NCI-H460 (cell line): ENCODE measurements at regions not wholly inside any gene's neighbourhood (a gene's known extent, or its start where the extent isn't known, plus 50 kb on each side); places are given as distances from the start of the nearest gene placed in this dataset.
"Not testable (repeated sequence)": the region's sequence is repeated elsewhere in the genome, so short reads cannot be mapped to it uniquely, and the experiment has no call there.

Experiments
- DNase-seq: peaks from one replicate; pipeline ENCODE4 v3.0.0-alpha.2; 2016; ENCODE audit warnings: low read depth; ENCODE audit errors: extremely low read depth

GRCh38 chr3:69648126-69648525 lies 91.1 kb upstream of the MITF start:
- DNase-seq = no peak

DNA sequence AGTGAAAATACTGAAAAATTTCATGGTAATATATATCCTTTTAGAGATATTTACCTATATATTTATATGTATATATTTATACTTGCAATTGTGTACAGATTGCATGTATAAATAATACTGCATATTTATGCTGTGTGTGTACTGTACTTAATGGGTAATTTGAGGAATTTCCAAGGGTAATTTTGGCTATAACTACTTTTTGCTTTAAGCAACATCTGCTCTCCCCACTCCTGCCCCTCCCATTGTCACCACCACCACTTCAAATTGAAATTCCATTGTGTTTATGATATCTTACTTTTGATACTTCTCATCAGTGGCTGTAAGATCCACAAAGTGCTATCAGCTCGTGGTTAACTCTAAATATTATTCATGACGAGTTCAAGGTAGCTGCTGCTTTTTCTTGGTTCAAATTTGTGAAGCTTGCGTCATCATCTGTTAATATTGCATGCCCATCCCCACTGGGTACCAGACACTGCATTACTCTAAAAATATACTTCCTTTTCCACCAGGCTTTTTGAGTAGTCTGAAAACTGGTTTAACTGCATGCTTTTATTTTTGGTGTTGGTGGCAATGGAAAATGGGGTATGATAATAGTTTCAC lies 91.7 kb upstream of the MITF start:
- no peak for DNase-seq

DNA sequence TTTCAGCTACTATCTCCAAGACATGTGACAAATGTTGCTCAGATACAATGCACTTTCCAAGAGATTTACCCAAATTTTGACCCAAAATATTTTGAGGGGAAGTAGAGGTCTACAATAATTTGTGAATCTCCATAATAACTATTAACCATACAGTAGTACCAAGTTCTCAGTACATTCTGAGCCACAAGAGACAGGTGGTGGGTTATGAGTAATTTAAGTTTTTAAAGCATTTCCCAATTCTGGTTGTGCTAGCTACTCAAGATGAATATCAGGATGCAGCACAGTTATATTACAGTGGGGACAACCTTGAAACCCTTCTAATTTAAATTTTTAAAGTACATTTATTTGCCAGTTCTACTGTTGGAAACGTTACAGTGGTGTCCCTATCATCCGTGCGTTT lies 92.2 kb upstream of the MITF start:
- DNase-seq = no peak

GRCh38 chr3:69646287-69647067 lies 92.8 kb upstream of the MITF start:
- DNase-seq = no peak

DNA sequence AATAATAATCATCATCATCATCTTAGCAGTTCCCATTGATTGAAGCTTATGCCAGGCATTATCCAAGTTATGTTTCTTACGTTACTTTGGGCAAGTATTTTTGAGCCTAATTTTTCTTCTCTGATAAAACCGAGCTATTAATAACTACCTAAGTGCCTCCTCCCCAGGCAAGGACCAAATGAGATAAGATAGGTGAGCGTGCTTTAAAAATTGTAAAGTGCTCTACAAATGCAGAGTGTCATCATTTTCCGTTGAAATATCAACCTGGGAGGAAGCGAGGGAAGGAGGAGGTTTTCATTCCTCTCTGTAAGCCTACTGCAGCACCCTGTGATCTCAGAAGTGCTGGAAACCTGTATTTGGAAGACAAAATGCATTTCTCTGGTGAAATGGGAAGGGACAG lies 96.7 kb upstream of the MITF start:
- no peak for DNase-seq

GRCh38 chr3:69639851-69640250 lies 99.4 kb upstream of the MITF start:
- DNase-seq = no peak

GRCh38 chr3:69628951-69629350 lies 110.3 kb upstream of the MITF start:
- DNase-seq = no peak

DNA sequence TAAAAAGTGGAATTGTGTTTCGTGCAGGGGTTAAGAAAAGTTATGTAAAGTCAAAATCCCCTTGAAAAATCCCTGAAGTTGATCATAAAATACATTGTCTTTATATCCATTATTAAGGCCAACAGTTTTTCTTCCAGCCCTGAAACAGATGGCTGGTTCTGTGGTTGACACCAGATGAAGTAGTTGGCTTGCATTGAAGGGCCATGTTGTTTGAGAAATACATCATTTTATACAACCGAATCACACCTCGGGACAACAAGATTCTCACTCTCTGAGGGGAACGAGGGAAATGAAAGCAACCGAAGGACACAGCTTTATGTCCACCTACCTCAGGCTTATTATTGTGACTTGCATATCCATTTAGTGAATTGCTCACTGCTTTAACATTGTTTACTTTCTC lies 126.0 kb upstream of the MITF start:
- no peak for DNase-seq

DNA sequence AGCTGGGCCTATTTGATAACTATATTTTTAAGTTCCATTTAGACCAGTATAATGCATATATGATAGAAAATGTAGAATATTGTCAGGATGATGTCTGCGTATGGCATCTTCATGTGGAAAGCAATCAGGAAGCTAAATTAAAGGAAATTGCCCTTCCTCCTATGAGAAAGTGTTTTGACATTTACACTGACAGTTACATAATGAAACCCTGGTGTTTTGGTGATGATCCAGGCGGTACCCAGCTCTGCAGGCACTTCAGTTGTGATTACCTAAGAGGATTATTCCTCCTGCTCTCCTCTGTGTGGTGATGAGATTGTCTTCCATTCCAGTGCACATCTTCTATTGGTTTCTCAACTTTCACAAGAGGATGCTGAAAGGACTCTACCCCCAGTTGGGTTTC lies 126.5 kb upstream of the MITF start:
- no peak for DNase-seq

DNA sequence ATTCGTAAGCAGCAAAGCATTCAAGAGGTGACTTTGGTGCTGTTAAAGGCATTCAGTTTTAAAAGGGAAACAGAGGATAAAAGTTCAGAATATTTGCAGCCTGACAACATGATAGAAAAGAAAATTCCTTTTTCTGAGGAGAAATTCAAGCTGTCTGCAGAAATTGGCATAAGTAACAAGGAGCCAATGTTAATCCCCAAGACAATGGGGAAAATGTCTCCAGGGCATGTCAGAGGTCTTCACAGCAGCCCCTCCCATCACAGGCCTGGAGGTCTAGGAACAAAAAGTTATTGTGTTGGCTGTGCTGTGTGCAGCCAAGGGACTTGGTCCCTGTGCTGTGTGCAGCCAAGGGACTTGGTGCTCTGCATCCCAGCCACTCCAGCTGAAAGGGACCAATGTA lies 129.7 kb upstream of the MITF start:
- not testable (repeated sequence) for DNase-seq

DNA sequence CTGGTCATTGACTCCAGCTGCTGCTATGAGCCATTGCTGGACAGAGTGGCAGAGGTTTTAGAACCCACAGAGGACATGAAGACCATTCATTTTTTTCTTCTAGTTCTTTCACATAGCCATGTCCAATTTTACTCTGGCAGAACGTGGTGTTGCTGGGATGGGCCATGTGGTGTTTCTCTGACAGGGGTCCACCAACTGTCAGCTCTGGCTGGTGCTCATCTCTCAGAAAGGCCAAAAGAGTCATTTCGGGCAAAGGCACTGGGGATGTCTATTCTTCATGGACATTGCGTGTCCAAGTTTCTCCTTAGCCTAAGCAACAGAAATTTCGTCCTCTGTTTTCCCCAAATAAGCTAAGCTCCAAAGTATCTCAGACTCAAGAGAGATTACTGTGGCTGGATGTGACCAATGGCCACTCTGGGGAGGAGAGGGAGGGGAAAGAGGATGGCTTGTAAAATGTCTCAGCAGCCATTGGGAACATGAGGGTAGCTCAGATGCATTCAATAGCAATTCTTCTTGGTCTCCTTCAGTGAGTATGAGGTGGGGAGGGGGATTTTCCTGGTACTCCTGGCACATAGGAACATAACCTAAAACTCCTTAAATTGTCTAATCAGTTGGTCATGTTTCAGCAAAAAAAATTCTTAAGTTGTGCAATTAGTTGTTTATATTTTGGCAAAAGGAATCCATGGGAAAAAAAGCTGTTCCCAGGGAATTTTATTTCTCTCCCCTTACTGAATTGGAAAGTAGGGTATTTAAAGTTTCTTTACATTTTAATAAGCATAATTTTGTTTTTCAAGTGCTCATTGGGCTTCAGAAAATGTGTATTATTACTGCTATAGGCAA lies 131.6 kb upstream of the MITF start:
- DNase-seq = no peak

DNA sequence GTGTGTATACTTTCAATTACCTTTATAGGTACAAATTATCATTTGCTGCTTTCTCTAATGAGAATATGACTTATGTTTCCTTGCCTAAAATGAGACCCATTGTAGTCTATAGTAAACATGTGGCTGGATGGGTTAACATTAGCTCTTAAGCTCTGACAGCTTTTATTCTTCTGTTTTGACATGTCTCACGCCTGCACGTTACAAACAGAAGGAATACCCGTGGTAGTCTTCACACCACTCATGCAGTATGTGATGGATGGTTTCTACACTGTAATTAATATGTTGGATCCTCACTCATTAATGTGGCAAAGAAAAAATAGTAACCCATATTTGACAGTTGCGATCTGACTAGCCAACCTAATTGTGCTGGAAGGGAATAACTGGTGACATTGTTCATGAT lies 133.4 kb upstream of the MITF start:
- DNase-seq = no peak

GRCh38 chr3:69604735-69605450 lies 134.4 kb upstream of the MITF start:
- DNase-seq = no peak

DNA sequence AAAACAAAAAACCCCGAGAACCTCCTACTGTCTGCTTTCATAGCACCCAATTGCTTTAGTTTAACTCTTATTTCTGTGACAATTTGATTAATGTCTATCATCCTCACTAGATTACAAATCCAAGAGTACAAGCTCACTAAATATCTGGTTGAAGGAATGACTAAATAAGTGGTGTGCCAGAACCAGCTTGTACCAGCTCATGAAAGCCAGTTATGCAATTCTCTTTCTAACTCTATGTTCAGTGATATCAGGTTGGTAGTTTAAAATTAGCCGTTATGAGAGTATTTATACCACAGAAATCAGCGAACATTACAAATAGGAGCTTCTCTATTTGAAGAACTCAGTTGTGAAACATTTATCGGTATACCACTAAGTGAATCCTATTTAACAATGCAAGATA lies 137.2 kb upstream of the MITF start:
- no peak for DNase-seq

DNA sequence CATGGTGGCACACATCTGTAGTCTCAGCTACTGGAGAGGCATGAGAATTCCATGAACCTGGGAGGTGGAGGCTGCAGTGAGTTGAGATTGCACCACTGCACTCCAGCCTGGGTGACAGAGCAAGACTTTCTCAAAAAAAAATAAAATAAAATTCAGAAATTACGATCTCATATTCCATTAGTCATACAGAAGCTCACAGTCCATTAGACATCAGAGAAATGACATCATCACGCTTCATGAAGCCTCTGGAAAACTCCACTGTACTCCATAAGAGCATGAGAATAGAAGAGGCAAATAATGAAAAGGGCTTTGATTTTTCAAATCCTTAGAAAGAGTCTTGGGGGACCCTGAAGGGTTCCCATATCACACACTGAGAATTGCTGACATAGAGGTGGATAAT lies 145.0 kb upstream of the MITF start:
- no peak for DNase-seq

GRCh38 chr3:69591164-69591736 lies 148.0 kb upstream of the MITF start:
- DNase-seq = no peak

- no peak for DNase-seq
Observed at GRCh38 chr3:69590111-69590510, 149.2 kb upstream of the MITF start.

DNA sequence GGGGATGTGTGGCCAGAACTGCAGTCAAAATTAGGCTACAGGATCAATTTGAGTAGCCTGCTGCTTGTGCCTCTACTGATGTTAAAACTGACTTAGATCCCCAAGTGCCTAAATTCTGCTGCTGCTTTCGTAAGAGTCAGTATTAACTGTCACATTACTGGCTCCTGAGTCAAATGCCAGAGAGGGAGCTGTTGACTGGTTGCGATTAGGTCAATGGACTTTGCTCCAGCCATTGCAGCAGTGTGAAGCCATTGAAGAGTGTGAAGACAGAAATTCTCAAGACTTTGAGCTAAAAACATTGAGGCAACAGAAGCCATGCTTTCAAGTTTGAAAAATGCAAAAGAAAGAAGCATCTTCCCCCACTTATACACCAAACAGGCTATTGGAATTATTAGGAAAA lies 151.1 kb upstream of the MITF start:
- no peak for DNase-seq

GRCh38 chr3:69585472-69585871 lies 153.8 kb upstream of the MITF start:
- no peak for DNase-seq

GRCh38 chr3:69582044-69582443 lies 157.2 kb upstream of the MITF start:
- no peak for DNase-seq
